ENCODE measurements at regions not wholly inside any gene's neighbourhood (a gene's known extent, or its start where the extent isn't known, plus 50 kb on each side); places are given as distances from the start of the nearest gene placed in this dataset.

GRCh38 chr10:3337741-3338140 is 165.2 kb upstream of the PITRM1 start:
- TF ChIP-seq POLR2A (IDR thresholded peaks at IDR 0.05) (no peak), CTCF (IDR thresholded peaks at IDR 0.05) (no peak), EP300 (IDR thresholded peaks at IDR 0.05) (no peak)
